A549 (cell line): ENCODE measurements at regions not wholly inside any gene's neighbourhood (a gene's known extent, or its start where the extent isn't known, plus 50 kb on each side); places are given as distances from the start of the nearest gene placed in this dataset.
A peak's percentile ranks its signal among the peaks of the same experiment; 100 is the strongest.

ENCODE experiments used
- ATOH8 ChIP-seq: fragments of 250-450 bp; sonication (Bioruptor Pico); IDR thresholded peaks from 2 replicates; pipeline ENCODE4 v1.5.0; 2020; ENCODE audit warnings: low read depth, mild to moderate bottlenecking, moderate library complexity
- BCL3 ChIP-seq: fragments of >200 bp; sonication (Bioruptor Twin); formaldehyde crosslinking; IDR thresholded peaks from 3 replicates; pipeline ENCODE4 v1.6.1; 2016
- CBX2 ChIP-seq: fragments of 200-600 bp; sonication (generic); IDR thresholded peaks from 2 replicates; pipeline ENCODE4 v1.6.1; 2016; ENCODE audit warnings: low read depth, mild to moderate bottlenecking, borderline replicate concordance
- CBX8 ChIP-seq: fragments of 200-600 bp; sonication (generic); IDR thresholded peaks from 2 replicates; pipeline ENCODE4 v1.6.1; 2016
- CEBPB ChIP-seq, 2 experiments: fragments of >200 bp in 1 of 2; sonication (Bioruptor Twin) in 1 of 2; formaldehyde crosslinking in 1 of 2; IDR thresholded peaks; 2 replicates each; pipeline ENCODE4 v1.6.1; 2012 to 2016
- CHD4 ChIP-seq: fragments of 200-600 bp; sonication (generic); IDR thresholded peaks from 2 replicates; pipeline ENCODE4 v1.6.1; 2016; ENCODE audit warnings: antibody characterized with exemption, mild to moderate bottlenecking, borderline replicate concordance
- E2F6 ChIP-seq: IDR thresholded peaks from 2 replicates; pipeline ENCODE4 v1.6.1; 2012; ENCODE audit warnings: low read depth, borderline replicate concordance
- EHF ChIP-seq: fragments of 250-450 bp; sonication (Bioruptor Pico); IDR thresholded peaks from 2 replicates; pipeline ENCODE4 v1.5.0; 2020; ENCODE audit warnings: mild to moderate bottlenecking
- ELK1 ChIP-seq: fragments of 150-350 bp; IDR thresholded peaks from 2 replicates; pipeline ENCODE4 v1.6.1; 2014; ENCODE audit warnings: low read depth, mild to moderate bottlenecking, low read length
- EP300 ChIP-seq, 2 experiments: fragments of >200 bp; sonication (Bioruptor Twin); formaldehyde crosslinking; IDR thresholded peaks; 2 replicates in 1 of 2; 3 replicates in 1 of 2; pipeline ENCODE4 v1.6.1; 2016 to 2017
- GATA3 ChIP-seq: IDR thresholded peaks from 2 replicates; pipeline ENCODE4 v1.6.1; 2012; ENCODE audit warnings: borderline replicate concordance
- HDAC2 ChIP-seq: fragments of 200-600 bp; sonication (generic); IDR thresholded peaks from 2 replicates; pipeline ENCODE4 v1.6.1; 2016
- HES2 ChIP-seq: fragments of >200 bp; sonication (Bioruptor Twin); formaldehyde crosslinking; IDR thresholded peaks from 2 replicates; pipeline ENCODE4 v1.6.1; 2016
- HEYL ChIP-seq: fragments of 250-450 bp; sonication (Bioruptor Pico); IDR thresholded peaks from 2 replicates; pipeline ENCODE4 v1.8.0; 2021; ENCODE audit warnings: mild to moderate bottlenecking, moderate library complexity
- JUNB ChIP-seq: fragments of >200 bp; sonication (Bioruptor Twin); formaldehyde crosslinking; IDR thresholded peaks from 2 replicates; pipeline ENCODE4 v1.6.1; 2016
- MAX ChIP-seq: IDR thresholded peaks from 2 replicates; pipeline ENCODE4 v1.6.1; 2012
- MAZ ChIP-seq: fragments of 150-350 bp; IDR thresholded peaks from 2 replicates; pipeline ENCODE4 v1.6.1; 2014; ENCODE audit warnings: antibody characterized with exemption, low read depth, low read length, borderline replicate concordance
- NR3C1 ChIP-seq: fragments of >200 bp; sonication (Bioruptor Twin); formaldehyde crosslinking; IDR thresholded peaks from 3 replicates; pipeline ENCODE4 v1.6.1; 2017
- PBX3 ChIP-seq: IDR thresholded peaks from 2 replicates; pipeline ENCODE4 v1.6.1; 2012
- POLR2AphosphoS2 ChIP-seq: conservative IDR thresholded peaks from 2 replicates; pipeline ENCODE4 v1.6.1; 2012; ENCODE audit warnings: low read length, improper control_type of control experiment, inconsistent platforms
- RARB ChIP-seq: fragments of 250-450 bp; sonication (Bioruptor Pico); IDR thresholded peaks from 2 replicates; pipeline ENCODE4 v1.8.0; 2021; ENCODE audit warnings: mild to moderate bottlenecking, moderate library complexity
- RNF2 ChIP-seq: fragments of 200-600 bp; sonication (generic); IDR thresholded peaks from 2 replicates; pipeline ENCODE4 v1.6.1; 2016; ENCODE audit warnings: low read depth, mild to moderate bottlenecking, antibody characterized with exemption, moderate library complexity, borderline replicate concordance
- SMC3 ChIP-seq: fragments of >200 bp; sonication (Bioruptor Twin); formaldehyde crosslinking; IDR thresholded peaks from 3 replicates; pipeline ENCODE4 v1.6.1; 2018; ENCODE audit warnings: inconsistent platforms
- SREBF2 ChIP-seq: fragments of 450-650 bp; IDR thresholded peaks from 2 replicates; pipeline ENCODE4 v1.6.1; 2014; ENCODE audit warnings: mild to moderate bottlenecking, moderate library complexity
- TP53 ChIP-seq: fragments of 250-450 bp; sonication (Bioruptor Pico); IDR thresholded peaks from 2 replicates; pipeline ENCODE4 v1.5.0; 2021; ENCODE audit warnings: mild to moderate bottlenecking, moderate library complexity
- ZC3H11A ChIP-seq: fragments of 450-650 bp; IDR thresholded peaks from 2 replicates; pipeline ENCODE4 v1.6.1; 2014; ENCODE audit warnings: antibody characterized with exemption, mild to moderate bottlenecking
- ZNF302 ChIP-seq: fragments of 250-450 bp; sonication (Bioruptor Pico); IDR thresholded peaks from 2 replicates; pipeline ENCODE4 v1.9.0; 2021; ENCODE audit warnings: inconsistent platforms, mild to moderate bottlenecking, moderate library complexity

- TF ChIP-seq GATA3 (peak; percentile 40; the same call in 1 of the 2 replicates), HDAC2 (no peak), E2F6 (no peak), RARB (CRISPR knock-in tag) (no peak), RNF2 (no peak), POLR2AphosphoS2 (no peak), ATOH8 (no peak), EHF (CRISPR knock-in tag) (no peak), CBX8 (no peak), JUNB (peak; percentile 70), CHD4 (no peak), CBX2 (no peak), TP53 (CRISPR knock-in tag) (no peak), EP300 (IDR thresholded peaks at IDR 0.05) (no peak), MAZ (no peak), HES2 (no peak), MAX (no peak), PBX3 (no peak), HEYL (CRISPR knock-in tag) (no peak), NR3C1 (no peak), SMC3 (no peak), ELK1 (no peak), SREBF2 (no peak), ZNF302 (CRISPR knock-in tag) (no peak), ZC3H11A (no peak), CEBPB (IDR thresholded peaks at IDR 0.05) (peak; percentile 25 to 67; a peak in 3 of 4 replicates), BCL3 (no peak)
Observed at GRCh38 chr13:105920370-105920769, 615.1 kb downstream of the EFNB2 start (continued).
